D341Med (cell line): ENCODE measurements at regions not wholly inside any gene's neighbourhood (a gene's known extent, or its start where the extent isn't known, plus 50 kb on each side); places are given as distances from the start of the nearest gene placed in this dataset.
A peak's percentile ranks its signal among the peaks of the same experiment; 100 is the strongest.
"Not testable (repeated sequence)": the region's sequence is repeated elsewhere in the genome, so short reads cannot be mapped to it uniquely, and the experiment has no call there.

Source experiments
- DNase-seq: peaks from one replicate; pipeline ENCODE4 v3.0.0; 2012; ENCODE audit warnings: low spot score

DNA sequence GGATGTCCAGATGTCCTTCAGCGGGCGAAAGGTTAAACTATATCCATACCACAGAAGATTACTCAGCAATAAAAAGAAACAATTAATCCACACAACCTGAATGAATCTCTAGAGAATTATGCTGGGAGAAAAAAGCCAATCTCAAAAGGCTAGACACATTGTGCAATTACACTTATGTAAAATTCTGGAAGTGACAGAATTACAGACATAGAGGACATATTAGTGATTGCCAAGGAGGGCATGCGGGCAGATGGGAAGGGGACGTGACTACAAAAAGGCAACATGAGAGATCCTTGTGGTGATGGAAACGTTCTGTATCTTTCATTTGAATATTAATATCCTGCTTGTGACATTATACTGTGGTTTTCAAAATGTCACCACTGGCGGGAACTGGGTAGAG lies 103.5 kb upstream of the BMAL1 start:
- DNase-seq = no peak

DNA sequence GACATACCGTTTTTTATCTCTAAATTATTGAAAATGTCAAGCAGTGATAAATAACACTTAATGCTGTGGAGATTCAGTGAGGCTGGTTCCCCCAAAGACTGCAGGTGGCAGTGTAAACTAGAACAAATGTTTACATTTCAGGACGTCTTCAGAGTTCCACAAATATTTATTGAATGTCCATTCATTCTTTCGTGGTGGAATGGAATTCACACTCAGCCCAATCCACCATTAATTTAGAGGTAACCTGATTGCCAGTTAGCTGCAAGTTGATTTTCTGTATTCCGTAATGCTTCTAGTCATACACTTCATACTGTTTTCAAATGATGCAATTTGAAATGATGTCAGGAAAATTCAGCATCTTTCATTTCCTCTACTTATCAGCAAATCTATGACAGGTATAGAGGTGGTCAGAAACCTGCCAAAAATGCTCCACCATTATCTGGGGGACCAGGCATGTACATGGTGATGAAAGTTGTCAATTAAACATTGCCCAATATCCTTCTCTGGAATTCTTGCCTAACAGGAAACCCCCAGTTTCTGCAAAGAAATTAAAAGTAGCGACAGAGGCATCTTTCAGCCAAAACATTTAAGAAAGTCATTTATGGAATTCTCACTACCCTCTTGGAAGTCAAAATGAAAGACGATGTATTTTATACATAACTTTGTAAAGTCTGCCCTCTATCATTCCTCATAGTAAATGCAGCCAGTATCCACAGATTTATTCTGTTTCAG lies 94.3 kb upstream of the BMAL1 start:
- DNase-seq = no peak

DNA sequence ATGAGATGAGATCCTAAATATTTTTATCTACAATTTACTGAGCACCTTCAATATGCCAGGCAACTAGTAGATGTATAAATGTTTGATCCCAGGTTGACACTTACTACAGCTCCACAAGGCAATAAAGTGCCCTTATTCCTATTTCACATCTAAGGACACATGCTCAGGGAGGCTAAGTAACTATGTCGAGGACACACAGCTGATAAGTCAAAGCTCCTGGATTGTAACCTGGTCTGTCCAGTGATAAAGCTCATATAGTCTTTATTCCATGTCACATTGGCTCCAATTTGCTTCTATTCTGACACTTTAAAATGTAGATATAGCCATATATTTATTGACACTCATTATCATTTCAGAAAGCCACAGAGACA lies 93.8 kb upstream of the BMAL1 start:
- no peak for DNase-seq

DNA sequence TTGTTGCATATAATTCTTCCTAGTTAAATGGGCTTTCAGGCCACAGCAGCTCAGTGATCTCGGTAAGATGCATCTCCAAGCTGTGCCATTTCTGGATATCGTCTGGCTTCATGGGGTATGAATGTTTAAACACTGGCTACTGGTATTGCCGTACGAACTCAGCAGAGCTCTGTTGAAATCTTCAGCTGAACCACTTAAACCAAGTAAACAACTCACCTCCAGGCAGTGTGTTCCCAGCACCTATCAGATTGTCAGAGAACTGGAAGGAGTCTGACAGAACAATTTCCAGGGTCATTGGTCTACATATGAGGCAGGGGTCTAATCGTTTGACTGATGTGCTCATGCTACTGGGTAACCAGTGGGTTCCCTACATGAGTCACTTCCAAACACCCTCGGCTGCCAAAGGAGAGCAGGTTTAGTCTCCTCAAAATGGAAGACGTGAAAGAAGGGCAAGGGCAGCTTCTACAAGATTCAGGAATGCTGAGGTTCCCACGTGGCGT lies 93.2 kb upstream of the BMAL1 start:
- no peak for DNase-seq

DNA sequence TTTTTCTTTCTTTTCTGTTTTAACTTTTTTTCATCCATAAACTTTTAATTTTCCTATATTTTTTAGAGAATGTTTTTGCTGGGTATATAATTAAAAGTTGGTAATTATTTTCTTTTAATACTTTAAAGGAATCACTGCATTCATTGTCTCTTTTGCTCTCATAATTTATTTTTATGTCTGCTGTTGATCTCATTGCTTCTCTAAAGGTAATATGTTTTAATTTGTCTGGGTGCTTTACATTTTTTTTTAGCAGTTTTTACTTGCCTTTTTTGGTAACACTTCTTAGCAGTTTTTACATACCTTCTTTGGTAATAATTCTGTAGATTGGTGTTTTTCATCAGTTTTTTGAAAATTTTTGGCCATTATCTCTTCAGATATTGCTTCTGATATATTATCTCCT lies 89.4 kb upstream of the BMAL1 start:
- DNase-seq = no peak

DNA sequence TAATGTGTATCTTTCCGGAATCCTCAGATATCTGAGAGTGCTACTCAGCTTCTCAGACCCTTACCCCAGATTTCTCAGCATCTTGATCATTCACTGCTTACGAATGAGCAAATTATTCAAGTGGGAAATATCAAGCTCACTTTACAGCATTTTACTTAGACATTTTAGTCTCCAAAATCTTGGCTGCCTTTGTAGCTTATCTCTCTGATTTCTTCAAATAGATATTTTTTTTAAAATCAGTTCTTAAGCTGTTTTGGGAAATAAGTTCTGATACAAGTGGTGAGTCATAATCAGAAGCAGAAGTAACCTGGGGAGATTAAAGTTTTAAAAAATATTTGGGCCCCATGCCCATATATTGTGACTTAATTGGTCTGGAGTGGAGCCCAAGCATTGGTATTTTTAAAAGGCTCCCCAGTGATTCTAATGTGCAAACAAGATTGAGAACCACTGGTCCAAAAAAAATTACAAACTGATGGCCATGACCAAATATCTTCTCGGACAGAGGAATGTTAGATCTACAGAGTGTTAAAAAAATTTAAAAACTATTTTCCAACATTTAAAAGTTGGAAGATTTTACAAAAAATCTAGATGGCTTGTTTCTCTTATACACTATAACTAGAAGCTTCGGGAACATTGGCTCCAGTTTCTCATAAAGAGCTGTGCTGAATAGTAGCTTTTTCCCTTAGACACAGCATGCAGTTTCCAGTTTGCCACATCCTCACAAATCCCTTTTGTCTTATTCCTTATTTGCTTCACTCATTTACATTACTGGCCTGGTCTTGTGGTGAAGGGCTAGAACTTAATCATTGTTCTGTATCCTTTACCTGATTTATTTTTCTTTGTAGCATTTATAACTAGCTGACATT lies 87.8 kb upstream of the BMAL1 start:
- DNase-seq = no peak

DNA sequence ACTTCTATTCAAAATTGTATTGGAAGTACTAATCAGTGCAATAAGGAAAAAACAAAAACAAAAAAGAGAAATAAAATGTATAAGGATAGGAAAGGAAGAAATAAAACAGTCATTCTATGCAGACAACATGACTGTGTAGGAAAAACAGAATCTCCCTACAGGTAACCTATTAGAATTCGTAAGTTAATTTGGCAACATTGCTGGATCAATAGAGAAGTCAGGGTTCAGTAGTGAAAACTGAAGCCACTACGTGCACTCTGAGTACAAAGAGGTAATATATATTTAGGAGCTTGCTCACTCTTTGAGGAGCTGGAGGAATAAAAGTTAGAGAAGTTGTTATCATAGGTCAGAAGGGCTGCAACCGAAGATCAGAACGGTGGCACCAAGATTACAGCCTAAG lies 84.0 kb upstream of the BMAL1 start:
- no peak for DNase-seq

DNA sequence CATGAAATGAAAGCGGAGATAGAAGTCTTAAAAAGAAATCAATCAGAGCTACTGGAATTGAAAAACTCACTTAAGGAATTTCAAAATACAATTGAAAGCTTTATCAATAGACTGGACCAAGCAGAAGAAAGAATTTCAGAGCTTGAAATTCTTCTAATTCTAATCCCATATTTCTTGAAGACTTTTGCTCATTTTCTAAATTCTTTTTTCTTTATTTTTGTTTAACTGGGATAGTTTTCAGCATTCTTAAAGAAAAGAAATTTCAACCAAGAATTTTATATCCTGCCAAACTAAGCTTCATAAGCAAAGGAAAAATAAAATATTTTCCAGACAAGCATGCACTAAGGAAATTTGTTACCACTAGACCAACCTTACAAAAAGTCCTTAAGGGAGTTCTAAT lies 80.2 kb upstream of the BMAL1 start:
- DNase-seq = not testable (repeated sequence)

DNA sequence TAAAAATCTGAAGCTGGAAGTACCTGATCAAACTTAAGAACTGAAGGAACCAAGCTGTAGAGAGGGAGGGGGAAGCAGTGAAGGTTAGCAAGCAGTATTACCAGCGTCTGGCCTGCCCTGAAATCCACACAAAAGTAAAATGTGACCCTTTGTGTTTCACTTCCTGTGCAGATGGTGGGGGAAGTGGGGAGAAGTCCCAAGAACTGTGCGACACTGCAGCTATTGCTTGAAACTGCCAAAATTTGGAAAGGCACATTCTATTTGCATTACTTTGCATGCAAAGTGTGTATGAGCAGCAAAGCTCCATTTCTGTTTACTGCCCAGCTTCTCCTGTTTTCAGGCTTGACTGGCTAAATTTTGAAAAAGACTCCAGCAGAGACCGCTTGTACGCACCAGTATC lies 72.1 kb upstream of the BMAL1 start:
- no peak for DNase-seq

DNA sequence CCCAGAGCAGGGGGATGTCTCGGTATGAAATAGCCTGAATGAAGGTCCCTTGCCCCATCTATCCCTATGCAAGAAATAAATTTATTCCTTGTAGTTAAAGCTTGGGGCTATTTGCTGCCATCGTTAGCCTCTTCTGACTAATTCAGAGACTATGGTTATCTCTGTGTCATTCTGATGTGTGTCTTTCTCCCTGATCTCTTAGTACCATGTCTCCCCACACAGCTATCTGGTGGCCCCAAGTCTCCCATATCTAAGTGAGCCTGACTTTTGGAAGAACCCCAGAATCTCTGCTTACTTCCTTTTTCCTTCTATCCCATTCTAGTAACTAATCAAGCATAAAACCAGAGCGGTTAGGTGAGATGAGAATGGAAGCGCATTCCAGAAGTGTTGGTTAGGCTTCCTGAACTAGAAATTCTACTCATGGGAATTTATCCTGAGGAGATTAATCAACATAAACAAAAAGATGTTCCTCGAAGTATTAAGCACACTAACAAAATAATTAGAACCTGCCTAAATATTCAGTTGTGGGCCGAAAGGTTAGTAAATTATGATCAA lies 71.4 kb upstream of the BMAL1 start:
- DNase-seq = no peak

DNA sequence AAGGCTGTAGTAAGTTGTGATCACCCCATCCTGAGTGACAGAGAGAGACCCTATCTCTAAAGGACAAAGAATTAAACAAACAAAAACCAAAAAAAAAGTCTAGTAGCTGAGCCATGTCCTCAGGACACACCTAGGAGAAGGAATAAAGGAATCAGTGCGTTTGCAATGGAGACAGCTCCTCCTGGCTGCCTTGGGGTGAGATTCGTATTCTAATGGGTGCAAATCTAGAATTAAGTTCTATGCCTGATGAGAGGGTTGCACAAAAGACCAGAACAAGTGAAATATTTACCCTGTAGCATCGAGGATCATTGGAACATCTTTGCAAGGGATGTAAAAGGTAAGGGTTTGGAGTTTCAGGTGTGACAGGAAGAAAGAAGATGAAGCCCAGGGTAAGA lies 70.3 kb upstream of the BMAL1 start:
- no peak for DNase-seq

DNA sequence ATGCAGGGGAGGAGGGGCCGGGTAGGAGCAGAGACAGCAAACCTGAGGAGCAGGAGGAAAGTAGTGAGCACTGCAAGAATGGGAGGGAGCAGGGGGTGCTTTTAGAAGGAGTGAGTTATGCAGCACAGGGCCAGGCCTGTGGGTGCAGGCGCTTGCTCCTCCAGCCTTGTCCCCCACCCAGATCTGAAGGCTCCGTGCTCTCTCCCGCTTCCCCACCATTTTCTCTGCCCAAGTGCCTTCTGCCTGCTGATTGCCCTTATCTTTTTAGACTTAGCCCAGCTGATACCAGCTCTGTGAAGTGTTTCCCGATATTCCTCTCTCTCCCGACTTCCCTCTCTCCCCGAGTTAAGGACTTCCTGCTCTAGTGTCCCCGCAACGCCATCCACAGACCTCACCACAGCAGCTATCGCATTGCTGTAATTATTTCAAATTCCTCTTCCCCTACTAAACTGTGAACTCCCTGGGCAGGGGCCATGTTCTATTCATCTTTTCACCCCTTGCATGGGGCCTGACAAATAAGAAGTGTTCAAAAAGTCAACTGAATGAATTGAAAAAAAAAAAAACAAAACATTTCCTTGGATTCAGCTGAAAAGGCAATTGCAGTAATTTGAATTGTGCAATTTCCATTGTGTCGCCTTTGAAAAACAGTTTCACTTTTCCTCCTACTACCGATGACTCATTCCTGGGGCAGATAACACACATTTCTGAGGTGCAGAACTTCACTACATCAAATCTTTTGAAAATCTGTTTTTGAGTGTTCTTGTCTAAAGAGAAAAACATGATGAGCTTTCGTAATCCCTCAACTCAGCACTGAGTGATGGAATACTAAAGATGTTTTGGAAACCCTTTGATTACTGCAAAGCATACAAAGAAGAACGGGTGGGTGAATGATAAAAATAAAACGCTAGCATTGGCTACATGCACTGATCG lies 69.7 kb upstream of the BMAL1 start:
- no peak for DNase-seq

DNA sequence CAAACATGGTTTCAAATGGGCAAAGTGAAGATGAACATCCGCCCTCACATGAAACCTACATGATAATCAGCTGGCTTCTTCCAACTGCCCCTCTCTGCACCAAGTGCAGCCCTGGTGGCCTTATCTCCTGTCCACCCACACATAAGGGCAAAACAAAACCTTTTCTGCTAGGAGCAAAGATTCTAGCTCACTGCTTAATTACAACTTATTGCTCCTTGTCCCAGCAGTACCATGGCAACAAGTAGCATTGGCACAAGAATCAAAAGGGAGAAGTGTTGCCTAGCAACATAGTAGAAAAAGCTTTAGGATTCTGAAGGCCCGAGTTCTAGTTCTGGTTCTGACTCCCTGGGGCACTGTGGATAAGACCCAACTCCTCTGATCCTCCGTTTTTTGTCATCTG lies 68.7 kb upstream of the BMAL1 start:
- no peak for DNase-seq

DNA sequence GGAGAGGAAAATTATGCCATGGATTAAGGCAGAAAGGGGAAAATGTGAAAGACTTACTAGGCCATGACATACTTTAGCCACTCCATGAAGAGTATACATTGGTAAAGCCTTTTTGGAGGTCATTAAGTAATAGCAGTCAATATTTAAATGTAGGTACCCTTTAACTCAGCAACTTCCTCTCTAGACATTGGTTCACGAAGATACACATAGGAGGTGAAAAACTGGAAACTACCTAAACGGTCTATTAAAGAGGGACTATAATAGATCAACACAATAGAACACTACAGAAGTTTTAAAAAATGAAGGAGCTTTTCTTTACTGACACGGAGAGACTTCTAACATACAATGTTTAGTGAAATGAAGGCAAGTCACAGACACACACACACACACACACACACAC lies 68.2 kb upstream of the BMAL1 start:
- DNase-seq = no peak

DNA sequence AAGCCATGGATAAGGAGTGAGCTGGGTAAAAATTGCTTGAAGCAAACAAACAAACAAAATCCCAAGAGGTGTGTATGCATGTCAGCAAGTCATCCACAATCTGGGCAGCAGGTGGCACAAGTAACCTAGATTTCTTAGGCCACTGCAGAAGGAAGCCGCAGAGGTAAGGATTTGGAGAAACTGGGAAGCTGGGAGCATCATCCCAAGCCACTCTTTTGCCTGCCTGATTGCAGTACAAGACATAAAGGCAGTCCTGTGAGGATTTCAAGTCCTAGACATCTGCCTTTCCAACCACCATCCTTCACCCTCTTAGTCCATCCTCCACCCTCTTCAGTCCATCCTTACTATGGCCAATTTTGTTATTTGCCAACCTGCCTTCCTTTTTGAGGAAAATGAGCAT lies 67.2 kb upstream of the BMAL1 start:
- peak; percentile 74 for DNase-seq

DNA sequence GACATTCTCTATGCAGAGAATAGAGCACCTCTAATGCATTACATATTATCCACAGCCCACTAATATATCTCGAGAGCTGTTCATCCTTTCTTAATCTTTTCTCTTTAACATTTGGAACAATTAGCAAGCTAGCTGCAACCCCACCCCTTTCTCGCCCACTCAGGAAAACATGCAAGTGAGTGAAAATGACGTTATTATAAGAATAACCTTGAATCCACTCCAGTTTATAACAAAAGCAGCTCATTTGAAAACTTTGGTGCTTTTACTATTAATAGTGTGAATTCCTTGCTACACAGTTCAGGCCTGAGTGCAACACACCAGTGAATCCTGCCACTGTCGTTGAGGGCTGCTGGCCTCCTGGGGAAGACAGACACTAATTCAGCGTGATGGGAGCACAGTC lies 63.3 kb upstream of the BMAL1 start:
- no peak for DNase-seq

DNA sequence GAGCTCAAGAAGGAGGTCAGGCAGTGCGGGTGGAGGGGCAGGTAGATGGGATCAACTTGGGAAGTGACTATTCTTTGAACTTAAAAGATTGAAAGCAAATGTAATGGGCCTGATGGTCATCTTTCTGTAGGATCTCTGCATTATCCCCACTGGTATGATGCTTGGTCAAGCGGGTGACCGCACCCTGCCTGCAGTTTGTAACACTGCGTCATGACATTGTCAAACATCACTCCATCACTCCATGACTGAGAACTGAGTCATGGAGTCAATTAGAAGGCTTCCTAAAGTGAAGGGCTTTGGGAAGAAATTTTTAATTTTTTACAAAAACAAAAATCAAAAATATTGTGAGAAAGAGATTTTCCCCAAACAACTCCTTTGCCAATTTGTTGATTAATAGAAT lies 62.4 kb upstream of the BMAL1 start:
- DNase-seq = no peak

DNA sequence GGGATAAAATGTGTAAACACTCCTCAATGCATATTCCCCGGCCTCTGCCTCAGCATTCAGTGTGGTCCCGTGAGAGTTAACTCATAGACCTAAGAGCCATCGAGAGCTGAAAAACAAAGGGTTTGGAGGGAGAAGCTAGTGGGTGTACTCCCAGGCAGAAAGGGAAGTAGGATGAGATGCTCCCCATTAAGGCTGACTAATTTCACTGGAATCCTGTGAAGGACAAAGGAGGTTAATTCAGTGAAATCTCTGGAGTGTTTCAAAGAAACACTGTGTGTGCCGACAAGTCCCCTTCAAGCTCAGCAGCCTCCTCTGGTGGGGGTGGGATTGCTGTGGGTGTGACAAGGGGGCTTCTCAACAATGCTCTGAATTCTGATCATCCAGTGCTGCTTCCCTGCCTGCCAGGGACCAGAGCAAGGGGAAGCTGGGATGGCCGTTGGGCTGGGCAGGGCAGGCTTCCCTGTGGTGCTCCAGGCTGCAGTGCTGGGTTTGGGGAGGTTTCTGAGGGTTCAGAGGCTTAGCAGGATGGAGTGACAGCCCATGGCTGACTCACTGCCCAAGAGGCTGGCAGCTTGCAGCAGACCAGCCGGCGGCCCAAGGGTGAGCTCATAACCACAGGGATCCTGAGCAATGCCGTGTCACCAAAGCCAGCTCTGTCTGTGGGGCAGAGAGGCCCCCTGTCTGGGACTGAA lies 61.4 kb upstream of the BMAL1 start:
- no peak for DNase-seq

DNA sequence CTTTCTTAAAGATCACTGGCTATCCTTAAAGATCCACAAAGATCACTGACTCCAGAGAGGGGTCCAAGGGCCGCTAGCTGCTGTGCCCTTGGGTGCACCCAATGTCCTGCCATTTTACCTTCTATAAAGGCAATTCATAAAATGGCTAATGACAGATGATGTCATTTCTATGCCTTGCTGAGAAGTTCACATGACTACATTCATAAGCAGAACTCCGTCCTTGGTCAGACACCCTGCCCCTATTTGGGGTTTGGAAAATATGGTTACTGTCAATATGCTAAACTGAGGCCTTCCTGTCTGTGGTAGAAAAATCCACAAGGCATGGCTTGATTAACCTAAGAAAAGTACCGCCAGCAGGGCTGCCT lies 60.9 kb upstream of the BMAL1 start:
- DNase-seq = no peak

DNA sequence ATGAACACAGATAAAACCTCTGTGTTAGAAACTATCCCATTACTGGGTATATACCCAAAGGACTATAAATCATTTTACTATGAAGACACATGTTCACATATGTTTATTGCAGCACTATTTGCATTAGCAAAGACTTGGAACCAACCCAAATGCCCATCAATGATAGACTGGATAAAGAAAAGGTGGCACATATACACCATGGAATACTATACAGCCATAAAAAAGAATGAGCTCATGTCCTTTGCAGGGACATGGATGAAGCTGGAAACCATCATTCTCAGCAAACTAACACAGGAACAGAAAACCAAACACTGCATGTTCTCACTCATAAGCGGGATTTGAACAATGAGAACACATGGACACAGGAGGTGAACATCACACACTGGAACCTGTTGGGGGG lies 58.9 kb upstream of the BMAL1 start:
- not testable (repeated sequence) for DNase-seq

DNA sequence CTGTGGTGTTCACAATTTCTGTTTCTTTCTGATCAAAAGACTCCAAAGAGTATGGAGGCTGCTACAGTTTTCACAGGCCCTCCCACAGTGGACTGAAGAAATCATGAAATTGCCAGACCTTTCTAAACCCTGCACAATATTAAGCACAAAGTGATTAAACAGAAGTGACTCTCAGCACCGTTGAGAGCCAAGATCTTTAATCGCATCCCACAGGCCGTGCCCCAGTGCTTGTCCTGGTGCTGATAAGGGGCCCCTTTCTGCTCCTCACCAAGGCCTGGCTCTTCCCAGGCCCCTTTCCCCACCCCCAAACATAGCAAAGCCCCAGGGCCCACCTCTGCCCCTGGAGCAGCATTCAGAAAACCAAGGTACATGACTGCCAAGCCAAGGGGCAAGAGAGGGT lies 57.4 kb upstream of the BMAL1 start:
- no peak for DNase-seq

DNA sequence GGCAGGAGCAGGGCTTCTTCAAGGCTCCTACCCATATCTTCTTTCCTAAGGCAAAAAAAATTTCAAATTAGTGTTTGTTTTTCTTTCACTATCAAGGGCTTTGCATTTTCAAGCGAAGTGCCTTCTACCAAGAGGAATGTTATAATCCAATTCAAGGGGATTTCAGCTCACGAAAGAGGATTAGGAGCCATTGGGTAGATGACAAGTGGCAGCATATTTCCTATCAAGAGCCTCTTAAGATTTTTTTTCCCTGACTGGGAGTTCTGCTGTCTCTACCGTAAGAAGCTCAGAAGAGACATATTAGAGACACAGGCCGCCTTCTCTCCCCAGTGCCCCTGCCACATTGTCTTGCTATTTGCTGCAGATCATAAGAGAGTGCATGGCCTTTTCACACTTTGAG lies 55.9 kb upstream of the BMAL1 start:
- DNase-seq = peak; percentile 65
